ENCODE measurements at regions not wholly inside any gene's neighbourhood (a gene's known extent, or its start where the extent isn't known, plus 50 kb on each side); places are given as distances from the start of the nearest gene placed in this dataset.
"Not testable (repeated sequence)": the region's sequence is repeated elsewhere in the genome, so short reads cannot be mapped to it uniquely, and the experiment has no call there.

DNA sequence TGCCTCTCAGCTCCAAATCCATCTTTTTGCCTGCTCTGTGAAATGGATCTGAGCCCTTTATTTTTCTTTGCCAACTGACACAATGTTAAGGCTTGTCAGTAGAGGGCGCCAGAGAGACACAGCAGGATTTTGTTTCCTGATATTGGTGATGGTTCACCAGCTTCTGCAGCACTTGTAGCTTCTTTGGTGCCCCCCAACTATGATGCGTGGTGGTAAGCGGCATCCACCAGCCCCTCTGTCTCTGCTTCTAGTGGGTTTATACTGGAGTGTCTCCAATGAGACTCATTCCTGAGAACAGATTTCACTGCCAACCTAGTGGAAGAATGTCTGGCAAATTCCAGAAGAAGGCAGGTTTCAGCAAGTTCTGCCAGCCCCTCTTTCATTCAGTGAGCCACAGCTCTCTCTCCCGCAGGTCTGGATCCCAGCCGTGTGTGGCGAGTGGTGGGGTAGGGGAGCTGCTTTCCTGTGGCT, 471.9 kb upstream of the FRG2C start:
- H3K4me1 ChIP-seq: no peaks in the 10 kb centered on the region
- H3K27ac ChIP-seq: no peak overlapping the region
- H3K4me3 ChIP-seq: no peak overlapping the region
- TF ChIP-seq, protein P1, sequence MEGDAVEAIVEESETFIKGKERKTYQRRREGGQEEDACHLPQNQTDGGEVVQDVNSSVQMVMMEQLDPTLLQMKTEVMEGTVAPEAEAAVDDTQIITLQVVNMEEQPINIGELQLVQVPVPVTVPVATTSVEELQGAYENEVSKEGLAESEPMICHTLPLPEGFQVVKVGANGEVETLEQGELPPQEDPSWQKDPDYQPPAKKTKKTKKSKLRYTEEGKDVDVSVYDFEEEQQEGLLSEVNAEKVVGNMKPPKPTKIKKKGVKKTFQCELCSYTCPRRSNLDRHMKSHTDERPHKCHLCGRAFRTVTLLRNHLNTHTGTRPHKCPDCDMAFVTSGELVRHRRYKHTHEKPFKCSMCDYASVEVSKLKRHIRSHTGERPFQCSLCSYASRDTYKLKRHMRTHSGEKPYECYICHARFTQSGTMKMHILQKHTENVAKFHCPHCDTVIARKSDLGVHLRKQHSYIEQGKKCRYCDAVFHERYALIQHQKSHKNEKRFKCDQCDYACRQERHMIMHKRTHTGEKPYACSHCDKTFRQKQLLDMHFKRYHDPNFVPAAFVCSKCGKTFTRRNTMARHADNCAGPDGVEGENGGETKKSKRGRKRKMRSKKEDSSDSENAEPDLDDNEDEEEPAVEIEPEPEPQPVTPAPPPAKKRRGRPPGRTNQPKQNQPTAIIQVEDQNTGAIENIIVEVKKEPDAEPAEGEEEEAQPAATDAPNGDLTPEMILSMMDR (IDR thresholded peaks at IDR 0.05): peak; percentile 67 to 77
- no peaks in the 10 kb centered on the region for H3K36me3 ChIP-seq
- no peaks in the 10 kb centered on the region for H3K27me3 ChIP-seq
- no peak for DNase-seq (ENCODE audit: low spot score)
- no peaks in the 10 kb centered on the region for H3K9me3 ChIP-seq

- no peaks in the 10 kb centered on the region for H3K36me3 ChIP-seq
- no peak overlapping the region for H3K27ac ChIP-seq
- H3K4me1 ChIP-seq: no peaks in the 10 kb centered on the region
- H3K9me3 ChIP-seq: no peaks in the 10 kb centered on the region
- TF ChIP-seq, protein P1 (IDR thresholded peaks at IDR 0.05): no peak
- no peak overlapping the region for H3K4me3 ChIP-seq
- H3K27me3 ChIP-seq: no peaks in the 10 kb centered on the region
- DNase-seq (ENCODE audit: low spot score): no peak
Measured at GRCh38 chr3:75193797-75194196, 470.3 kb upstream of the FRG2C start.

DNA sequence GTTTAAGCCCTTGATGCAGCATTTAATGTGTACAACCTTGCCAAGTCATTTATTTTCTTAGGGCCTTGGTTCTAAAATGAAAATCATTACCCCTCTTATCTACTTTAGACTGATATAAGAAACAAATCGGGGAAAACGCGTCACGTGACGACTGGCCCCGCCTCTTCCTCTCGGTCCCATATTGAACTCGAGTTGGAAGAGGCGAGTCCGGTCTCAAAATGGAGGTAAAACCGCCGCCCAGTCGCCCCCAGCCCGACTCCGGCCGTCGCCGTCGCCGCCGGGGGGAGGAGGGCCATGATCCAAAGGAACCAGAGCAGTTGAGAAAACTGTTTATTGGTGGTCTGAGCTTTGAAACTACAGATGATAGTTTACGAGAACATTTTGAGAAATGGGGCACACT, 449.8 kb upstream of the FRG2C start:
- not testable (repeated sequence) for H3K4me3 ChIP-seq; H3K27ac ChIP-seq; DNase-seq (ENCODE audit: low spot score); H3K27me3 ChIP-seq; H3K9me3 ChIP-seq; H3K36me3 ChIP-seq; H3K4me1 ChIP-seq

DNA sequence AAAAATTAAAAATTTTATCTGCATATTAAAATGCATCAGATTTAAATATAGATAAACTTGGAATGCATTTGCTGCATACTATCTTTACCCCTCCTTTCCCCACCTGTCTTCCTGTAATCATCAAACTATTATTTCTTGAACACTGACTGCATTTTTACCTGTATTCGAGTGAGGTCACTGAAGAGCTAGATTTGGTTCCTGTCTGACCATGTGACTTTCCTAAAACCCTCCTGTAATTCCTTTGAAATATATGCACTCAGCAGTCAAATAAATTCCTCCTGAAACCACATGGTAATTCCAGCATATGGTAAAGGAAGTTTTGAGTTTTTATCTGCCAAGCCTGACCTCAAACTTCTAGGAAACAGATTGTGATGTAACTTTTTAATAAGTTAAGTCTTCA, 445.6 kb upstream of the FRG2C start:
- Histone ChIP-seq H3K4me3 (no peak overlapping the region), H3K4me1 (no peaks in the 10 kb centered on the region), H3K27ac (no peak overlapping the region), H3K9me3 (no peaks in the 10 kb centered on the region), H3K36me3 (no peaks in the 10 kb centered on the region), H3K27me3 (no peaks in the 10 kb centered on the region)
- TF ChIP-seq, protein P1 (IDR thresholded peaks at IDR 0.05): no peak
- DNase-seq (ENCODE audit: low spot score): no peak

- H3K27me3 ChIP-seq: no peaks in the 10 kb centered on the region
- H3K4me1 ChIP-seq: no peaks in the 10 kb centered on the region
- TF ChIP-seq, protein P1 (IDR thresholded peaks at IDR 0.05): no peak
- H3K9me3 ChIP-seq: no peaks in the 10 kb centered on the region
- H3K27ac ChIP-seq: no peak overlapping the region
- H3K36me3 ChIP-seq: no peaks in the 10 kb centered on the region
- no peak for DNase-seq (ENCODE audit: low spot score)
- no peak overlapping the region for H3K4me3 ChIP-seq
Measured at GRCh38 chr3:75220932-75221331, 443.2 kb upstream of the FRG2C start.

GRCh38 chr3:75224412-75224811, 439.7 kb upstream of the FRG2C start:
- no peak overlapping the region for H3K27ac ChIP-seq
- DNase-seq (ENCODE audit: low spot score): no peak

More at GRCh38 chr3:75224412-75224811, 439.7 kb upstream of the FRG2C start:
- Histone ChIP-seq H3K4me1 (no peaks in the 10 kb centered on the region), H3K36me3 (no peaks in the 10 kb centered on the region), H3K9me3 (no peaks in the 10 kb centered on the region), H3K27me3 (no peaks in the 10 kb centered on the region), H3K4me3 (no peak overlapping the region)
- TF ChIP-seq, protein P1 (IDR thresholded peaks at IDR 0.05): no peak

Measured in right atrium auricular region (tissue), 2 donors.